ENCODE measurements at regions not wholly inside any gene's neighbourhood (a gene's known extent, or its start where the extent isn't known, plus 50 kb on each side); places are given as distances from the start of the nearest gene placed in this dataset.

DNA sequence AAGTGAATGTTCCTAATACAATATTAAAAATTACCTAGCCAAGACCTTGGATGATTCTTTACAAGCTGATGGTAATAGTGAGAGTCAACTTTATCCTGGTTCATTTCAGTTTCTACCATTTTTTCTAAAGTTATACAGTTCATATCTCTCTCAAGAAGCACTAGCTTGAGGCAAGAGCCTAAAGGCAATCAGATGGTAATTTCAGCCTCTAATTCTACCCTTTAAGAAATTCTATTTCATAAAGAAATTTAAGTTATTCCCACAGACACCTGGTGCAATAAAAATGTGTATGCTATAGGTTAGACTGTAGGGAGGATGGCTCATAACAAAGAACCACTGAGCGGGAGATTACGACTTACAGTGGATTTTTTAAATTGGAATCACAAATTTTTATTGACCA, 984.2 kb upstream of the ADGRL3 start:
- no peak for DNase-seq

DNA sequence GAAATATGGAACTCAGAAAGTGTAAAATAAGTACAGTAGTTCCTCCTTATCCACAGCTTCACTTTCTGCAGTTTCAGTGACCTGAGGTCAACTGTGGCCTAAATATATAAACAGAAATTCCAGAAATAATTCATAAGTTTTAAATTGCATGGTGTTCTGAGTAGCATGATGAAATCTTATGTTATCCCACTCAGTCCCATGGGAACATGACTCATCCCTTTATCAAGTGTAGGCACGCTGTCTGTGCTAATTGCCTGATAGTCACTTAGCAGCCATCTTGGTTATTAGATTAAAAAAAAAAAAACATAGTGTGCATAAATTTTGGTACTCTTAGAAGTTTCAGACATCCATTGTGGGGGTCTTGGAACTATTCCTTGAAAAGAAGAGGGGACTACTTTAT, 983.4 kb upstream of the ADGRL3 start:
- no peak for DNase-seq

DNA sequence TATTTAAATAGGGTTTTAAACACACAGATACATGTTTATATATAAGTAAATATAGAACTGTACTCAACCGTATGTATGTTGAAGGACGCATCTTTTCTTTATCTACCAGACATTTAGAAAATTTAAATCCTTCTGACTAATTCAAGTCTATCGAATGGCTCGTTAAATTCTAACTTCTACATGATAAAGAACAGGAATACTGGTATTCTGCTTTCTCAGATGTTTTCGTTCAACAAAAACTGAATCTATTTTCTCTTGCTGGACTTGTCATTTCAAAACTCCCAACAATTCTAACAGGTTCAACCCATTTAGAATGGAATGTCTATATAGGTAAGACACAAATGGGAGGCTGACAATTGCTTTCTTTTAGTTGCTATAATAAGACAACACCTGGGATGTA, 978.3 kb upstream of the ADGRL3 start:
- DNase-seq, result no peak

DNA sequence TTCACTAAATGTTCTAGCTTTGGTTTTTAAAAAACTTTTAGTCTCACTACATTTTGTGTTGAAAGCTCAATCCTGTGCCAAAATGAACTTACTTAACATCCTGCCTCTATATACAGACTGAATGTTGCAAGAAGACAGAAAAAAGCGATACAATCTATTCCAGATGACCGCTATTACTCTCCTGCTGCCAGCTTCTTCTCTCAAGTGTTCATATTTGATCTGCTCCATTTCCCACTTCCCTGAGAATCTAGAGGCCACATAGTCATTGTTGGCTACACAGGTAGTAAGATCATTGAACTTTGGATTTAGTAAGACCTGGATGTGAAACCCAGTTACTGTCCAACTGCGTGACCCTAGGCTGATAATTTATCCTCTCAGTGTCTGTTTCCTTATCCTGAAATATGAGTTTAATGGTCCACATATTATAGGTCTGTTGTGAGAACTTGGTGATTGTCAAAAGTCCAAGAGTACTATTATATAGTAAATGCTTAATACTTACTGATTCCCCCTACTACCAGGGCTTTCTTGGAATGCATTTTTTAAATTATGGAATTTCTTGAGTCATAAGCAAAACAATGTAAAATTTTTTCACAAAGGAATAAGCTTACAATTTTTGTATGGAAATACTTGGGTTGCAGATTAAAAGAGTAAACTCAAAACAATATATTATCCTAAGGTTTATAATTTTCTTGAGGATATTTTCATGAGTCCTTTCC, 976.8 kb upstream of the ADGRL3 start:
- no peak for DNase-seq

DNA sequence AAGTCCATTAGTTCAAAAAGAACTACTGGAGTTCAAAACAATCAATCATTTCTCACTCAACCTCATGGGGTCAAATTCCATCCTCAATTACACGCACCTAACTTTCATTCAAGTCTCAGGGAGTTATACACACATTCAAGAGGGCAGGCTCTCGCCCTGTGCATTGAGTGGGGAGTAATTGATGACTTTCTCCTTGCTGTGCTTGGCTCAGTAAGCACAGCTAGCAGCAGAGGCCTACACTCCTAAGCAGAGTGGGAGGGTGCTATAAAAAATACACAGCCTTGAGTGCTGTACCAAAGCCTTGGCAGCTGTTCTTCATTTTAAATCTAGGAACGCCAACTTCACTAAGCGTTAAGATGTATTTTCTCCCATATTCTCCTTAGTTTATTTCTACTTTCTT, 958.3 kb upstream of the ADGRL3 start:
- DNase-seq, result no peak

DNA sequence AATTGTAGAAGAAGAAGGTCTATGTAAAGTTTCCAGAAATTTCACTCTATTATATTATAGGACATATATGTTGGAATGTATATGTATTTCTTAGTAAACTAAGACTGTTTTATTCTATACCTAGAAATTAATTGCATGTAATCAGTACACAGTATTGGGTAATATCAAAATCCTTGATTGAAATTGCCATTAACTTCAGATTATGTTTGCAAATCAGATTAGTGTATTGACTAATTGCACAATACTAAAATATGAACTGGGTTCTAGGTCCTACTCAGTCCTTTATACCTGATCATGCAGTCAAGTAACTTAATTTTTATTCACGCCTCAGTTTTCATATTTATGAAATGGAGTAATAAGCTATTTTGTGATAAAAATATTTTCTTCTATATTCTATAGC, 950.3 kb upstream of the ADGRL3 start:
- DNase-seq, result no peak

DNA sequence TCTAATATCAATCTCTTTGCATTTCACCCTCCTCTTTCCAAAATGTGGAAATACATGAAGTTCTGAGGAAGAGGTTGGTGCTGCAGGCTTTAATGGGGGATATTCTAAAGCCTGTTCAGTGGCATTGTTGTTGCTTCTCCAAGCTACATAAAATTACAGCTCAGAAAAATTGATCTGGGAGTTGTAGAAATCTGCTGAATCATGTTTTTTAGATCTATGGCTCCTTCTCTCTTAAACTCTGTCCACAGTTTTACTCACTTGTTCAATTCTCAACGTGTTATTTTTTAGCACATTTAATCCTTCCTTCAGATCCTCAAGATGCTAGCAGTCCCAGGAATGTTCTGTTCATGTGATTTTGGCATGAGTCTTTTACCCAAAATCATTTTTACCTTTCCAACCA, 949.5 kb upstream of the ADGRL3 start:
- no peak for DNase-seq

DNA sequence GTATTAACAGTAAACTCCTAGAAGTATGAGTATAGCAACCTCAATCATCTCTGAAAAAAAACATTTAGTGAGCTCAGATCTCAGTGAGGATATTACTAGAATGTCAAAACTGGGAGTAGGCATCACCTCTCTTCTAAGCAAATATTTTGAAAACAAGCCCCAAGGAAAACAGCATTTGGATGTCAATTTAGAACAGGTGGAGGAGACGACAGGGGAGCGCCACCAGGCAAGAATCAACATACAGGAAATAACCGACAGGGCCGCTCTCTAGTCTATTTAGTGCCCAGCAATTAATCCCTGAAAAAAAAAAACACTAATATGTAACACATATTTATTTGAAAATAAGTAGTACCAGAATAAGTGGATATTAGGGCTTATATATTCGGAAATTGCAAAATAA, 940.3 kb upstream of the ADGRL3 start:
- no peak for DNase-seq

DNA sequence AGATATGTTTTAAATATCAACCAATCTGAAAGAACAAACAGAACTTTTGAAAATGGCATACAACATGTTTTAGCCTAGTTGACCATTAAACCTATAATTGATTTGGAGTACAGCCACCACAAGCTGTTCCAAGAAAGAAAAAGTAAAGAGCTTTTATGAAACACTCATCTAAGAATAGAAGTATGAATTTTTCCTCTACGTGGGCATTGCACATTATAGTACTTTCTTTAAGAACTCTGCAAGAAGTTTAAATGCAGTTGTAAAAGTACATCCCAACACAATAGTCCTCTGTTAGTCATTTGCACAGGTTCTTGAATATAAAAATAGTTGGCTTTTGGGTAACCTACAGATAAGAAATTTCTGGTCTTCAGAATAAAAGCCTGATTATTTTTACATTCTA, 933.6 kb upstream of the ADGRL3 start:
- DNase-seq, result no peak

DNA sequence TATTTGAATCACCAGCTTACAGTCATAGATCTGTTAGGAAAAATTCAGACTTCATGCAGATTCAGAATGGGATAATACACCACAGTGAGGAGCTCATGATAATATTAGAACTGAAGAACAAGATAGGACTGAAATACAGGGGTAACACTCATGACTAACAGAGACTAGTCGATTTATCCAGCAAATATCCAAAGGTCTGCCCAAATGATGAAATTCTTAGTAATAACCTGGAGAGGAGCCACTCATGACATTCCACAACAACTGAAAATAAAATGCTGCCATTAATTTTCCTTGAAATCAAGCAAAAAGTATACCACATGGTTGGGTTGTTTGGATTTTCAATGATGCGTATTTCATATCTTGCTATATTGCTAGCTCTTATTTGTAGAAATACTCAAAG, 903.7 kb upstream of the ADGRL3 start:
- DNase-seq, result no peak

DNA sequence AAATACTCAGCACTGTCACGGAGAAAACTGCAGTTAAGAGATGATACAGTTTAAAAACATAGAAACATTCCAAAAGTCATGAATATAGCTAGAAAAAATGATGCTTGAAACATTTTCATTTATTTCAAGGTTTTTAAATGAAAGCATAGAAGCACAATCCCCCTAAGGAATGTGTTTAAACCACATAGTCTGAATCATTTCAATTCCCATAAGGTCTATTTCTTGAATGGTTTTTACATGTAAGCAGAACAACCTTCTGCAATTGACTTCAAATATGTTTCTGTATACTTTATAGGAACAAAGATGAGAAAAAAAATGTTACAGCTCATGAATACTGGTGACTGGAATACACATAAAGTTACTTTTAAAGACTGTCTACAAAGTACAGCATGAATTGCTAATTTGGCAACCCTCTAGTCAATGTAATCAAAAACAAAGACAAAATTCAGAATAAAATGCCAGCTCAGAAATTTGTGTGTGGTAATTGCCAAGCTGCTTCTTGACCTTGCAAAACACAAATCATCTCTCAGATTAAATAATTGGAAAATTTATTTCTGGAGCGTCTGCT, 886.4 kb upstream of the ADGRL3 start:
- no peak for DNase-seq

DNA sequence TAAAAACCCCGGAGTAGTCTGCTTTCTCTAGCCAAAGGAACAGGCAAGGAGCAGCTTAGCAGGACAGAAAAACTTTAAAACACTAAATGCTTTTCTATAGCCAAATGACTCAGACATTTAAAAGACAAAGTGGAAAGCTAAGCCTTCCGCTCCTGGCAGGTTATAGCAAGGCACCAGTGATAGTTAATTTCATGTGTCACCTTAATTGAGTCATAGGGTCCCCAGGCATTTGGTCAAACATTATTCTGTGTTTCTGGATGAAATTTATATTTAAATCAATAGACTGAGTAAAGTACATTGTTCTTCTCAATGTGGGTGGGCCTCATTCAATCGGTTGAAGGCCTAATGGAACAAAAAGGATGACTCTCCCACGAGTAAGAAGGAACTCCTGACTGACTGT, 885.7 kb upstream of the ADGRL3 start:
- DNase-seq, result no peak

DNA sequence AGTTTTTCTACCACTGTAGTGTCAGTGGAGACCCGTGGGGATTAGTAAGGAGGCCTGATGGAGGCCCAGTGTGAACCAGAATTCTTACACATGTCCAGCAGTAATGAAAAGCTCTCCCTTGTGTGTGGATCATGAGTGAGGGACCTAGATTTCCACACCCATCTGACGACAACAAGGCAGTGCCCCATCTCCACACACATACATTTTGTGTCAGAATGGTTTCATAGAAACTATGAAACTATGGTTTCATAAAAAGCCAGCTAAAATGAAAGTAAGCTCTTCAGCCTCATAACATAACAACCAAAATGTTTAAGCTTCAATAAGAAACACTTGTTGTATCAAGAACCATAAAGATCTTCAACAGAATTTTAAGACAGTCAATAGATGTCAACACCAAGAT, 884.5 kb upstream of the ADGRL3 start:
- no peak for DNase-seq

DNA sequence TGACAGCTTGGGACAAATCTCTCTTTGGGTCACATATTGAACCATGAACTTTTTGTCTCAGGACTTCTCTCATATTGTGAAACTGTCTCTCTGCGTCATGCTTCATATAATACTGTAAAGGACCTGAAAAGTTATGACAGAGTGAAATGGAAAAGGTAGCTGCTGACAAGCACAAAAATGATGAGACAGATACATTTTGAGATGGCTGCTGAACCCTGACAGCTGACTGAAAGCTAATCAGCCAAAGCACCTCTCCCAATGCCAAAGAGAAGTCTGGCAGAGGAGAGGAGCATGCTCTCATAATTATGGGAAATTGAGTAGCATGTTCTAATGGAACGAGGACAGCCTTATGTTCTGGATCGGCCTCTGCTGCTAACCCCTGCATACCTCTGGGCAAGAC, 873.4 kb upstream of the ADGRL3 start:
- DNase-seq, result no peak

DNA sequence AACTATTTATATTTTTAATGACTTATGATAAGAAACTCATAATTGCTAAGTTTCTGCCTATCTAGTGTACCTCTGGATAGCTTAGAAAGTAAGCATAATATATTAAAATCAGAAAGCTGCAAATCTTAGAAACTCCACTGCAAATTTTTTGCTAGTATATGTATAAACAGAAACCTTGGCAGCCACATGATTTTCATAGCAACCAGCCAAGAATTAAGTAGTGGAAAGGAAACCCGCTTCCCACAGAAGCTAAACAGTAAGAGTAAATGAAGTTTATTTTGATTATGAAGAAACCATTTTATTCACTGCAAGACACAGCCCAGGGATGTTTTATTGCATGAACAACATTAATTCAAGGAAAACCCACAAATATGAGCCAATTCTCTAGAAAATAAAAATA, 872.5 kb upstream of the ADGRL3 start:
- no peak for DNase-seq

DNA sequence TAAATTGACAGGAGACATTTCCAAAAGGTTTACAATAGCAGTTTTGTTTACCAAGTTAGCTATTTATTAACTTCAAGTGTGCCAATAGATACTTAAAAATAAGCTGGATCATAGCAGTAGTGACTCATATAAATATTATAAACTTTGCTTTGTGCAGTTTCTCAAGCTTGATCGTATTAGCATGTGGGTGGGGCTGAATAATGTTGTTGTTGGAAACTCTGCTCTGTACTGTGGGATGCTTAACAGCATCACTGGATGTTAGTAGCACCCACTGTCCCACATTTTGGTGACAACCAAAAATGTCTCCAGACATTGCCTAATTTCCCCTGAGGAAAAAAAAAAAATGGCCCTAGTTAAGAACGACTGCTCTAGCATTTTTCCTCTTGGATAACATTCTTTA, 855.2 kb upstream of the ADGRL3 start:
- DNase-seq, result no peak

DNA sequence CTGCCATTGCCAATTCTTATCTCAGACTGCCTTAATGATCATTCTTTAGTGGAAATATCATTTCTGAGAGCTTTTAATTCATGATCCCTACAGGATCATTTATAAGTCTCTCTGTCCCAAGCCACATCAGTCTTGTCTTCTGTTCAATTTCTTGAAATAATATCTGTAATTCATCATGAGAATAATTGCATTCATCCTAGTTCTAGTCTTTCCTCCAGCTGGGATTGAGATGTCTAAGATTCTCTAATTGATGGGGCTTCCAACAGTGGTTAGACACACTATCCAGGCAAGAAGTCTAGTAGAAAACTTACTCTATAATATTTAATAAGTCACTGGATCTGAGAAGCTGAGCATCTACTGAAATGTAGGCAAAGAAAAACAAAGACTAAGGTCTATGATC, 854.7 kb upstream of the ADGRL3 start:
- no peak for DNase-seq

DNA sequence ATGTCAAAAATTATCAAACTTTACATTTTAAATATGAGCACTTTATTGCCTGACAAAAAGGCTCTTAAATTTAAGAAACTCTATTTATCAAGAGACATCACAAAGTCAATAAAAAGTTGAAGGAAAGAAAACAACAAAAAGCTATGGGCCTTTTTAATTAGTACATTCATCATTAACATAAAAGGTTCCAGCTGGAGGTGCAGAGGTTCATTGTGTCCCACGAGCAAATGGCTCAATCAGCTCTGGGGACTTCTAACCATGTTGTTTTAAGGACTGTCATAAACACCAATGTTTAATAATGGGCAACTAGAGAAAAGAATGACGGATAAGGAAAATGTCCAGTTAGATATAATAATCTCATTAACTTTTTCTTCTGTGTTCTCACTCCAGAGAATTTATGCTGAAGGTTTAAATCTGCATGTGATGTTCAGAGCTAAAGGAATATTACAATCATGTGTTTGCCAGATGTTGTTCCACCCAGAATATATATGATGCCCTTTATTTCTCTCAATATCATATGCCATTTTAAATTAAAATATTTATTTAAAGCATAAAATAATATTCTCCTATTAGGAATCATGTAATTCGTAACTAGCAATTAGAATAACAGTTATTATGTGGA, 840.3 kb upstream of the ADGRL3 start:
- DNase-seq, result no peak

DNA sequence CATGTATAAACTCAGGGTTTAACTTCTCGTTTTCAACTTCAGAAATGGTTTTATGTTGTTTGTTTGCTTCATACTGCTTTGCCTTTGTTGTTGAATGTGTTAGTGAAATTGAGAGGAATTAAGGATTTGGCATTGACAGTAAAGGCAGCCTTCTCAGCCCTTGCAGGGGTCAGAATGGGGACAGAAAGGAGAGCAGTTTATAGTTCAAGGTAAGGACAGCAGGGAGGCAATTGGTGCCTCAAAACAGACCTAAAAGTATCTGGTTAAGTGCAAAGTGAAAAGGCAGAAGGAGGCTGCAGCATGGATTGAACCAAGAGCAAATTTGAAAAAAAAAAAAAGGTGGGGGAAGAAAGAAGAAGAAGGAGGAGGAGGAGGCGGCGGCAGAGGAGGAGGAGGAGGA, 835.0 kb upstream of the ADGRL3 start:
- DNase-seq, result no peak

DNA sequence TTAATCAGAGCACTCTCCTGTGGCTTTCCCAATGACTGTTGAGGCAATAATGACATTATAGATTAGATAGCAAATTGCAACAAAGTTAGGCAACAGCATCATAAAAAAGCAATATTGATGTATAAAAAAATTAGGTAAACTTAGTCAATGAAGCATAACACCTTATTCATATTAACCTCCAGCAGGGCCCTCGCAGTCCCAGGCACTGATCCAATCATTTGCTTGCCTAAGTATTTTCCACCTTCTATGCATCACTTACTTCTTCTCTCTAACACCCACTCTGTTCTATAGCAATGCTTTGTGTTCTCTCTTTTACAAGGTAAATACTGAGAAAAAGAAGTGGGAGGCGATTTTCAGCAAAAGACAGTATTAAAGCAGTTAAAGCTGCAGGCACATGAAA, 833.5 kb upstream of the ADGRL3 start:
- no peak for DNase-seq

DNA sequence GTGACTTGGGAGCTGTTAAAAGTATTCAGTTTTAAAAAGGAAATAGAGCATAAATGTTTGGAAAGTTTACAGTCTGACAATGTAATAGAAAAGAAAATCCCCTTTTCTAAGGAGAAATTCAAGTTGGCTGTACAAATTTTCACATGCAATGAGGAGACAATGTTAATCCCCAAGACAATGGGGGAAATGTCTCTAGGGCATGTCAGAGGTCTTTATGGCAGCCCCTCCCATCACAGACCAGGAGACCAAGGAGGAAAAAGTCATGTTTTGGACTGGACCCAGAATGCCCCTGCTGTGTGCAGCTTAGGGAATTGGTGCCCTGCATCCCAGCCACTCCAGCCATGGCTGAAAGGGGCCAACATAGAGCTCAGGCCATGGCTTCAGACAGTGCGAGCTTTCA, 831.1 kb upstream of the ADGRL3 start:
- no peak for DNase-seq

DNA sequence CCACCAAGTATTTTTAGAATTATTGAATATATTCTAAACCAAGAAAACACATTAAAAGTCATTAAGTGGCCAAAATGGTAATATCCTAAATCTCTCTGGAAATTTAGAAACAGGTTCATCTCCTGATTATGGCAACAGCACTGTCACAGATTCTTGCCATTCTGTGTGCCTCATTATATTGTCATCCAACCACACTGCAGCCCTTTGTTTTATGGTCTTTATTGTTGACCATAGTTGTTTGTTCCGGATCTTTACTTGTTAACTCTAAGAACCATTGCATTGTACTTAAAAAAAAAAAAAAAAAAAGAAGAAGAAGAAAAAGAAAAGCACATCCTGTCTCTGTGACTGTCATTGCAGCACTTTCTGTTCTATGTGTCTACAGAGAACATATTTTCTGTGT, 822.1 kb upstream of the ADGRL3 start:
- no peak for DNase-seq

DNA sequence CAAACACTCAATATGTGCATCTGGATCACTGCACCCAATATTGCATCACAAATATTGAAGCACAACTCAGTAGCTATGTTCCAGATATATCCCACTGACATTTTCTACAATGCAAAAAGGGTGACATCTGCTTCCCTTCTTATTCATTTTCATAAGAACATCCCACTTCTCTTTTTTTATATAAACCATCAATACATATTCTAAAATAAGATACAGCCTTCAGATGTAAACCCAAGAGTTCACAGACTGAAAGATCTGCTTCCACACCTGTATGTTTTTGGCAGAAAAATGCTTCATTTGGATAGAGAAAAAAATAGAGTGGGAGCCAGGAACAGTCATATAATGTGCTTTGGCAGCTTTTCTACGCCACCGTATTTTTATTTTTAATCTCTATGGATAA, 815.6 kb upstream of the ADGRL3 start:
- no peak for DNase-seq

DNA sequence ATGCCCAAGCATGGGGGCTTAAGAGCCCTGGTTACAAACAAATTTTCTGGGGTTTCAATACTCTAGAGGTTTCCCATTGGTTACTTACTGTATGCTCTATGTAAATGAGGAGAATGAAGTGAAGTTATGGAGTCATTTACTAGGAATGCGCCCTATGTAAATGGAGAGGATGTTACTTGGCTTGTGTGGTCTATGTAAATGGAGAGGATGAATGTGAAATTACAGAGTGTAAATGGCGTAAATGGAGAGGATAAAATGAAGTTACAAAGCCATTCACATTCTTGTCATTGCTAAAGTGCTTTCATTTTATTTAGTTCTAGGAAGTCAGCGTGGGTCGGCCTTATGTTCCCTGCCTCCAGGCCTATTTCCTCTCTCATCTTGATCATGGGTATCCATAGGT, 810.5 kb upstream of the ADGRL3 start:
- DNase-seq, result no peak

All from 8988T (cell line).